Skeletal muscle tissue (tissue), 3 donors: ENCODE measurements at regions not wholly inside any gene's neighbourhood (a gene's known extent, or its start where the extent isn't known, plus 50 kb on each side); places are given as distances from the start of the nearest gene placed in this dataset.
A peak's percentile ranks its signal among the peaks of the same experiment; 100 is the strongest.

Experiments used
- H3K27ac ChIP-seq: one replicate; pipeline ENCODE4 v1.7.0; 2013; ENCODE audit warnings: mild to moderate bottlenecking, low read depth, low read length, inconsistent platforms
- H3K27me3 ChIP-seq, 3 donors: one replicate each; pipeline ENCODE4 v1.7.0; 2013; ENCODE audit warnings: low read length in 3 of 3; ENCODE audit not compliant: control insufficient read depth in 3 of 3, insufficient read depth in 3 of 3
- H3K36me3 ChIP-seq, 3 donors: one replicate each; pipeline ENCODE4 v1.7.0; 2013; ENCODE audit warnings: low read length in 3 of 3; ENCODE audit not compliant: control insufficient read depth in 3 of 3, insufficient read depth in 3 of 3
- H3K4me1 ChIP-seq, 3 donors: one replicate each; pipeline ENCODE4 v1.7.0; 2013; ENCODE audit warnings: low read length in 3 of 3, mild to moderate bottlenecking in 3 of 3; ENCODE audit not compliant: control insufficient read depth in 3 of 3, insufficient read depth in 3 of 3
- H3K4me3 ChIP-seq, 3 donors: one replicate each; pipeline ENCODE4 v1.7.0; 2013; ENCODE audit warnings: low read length in 3 of 3
- H3K9ac ChIP-seq, 3 donors: one replicate each; pipeline ENCODE4 v1.7.0; 2013; ENCODE audit warnings: low read length in 3 of 3, mild to moderate bottlenecking in 3 of 3, moderate library complexity in 2 of 3, low read depth in 1 of 3
- H3K9me3 ChIP-seq, 3 donors: one replicate each; pipeline ENCODE4 v1.7.0; 2013; ENCODE audit warnings: low read length in 3 of 3; ENCODE audit not compliant: control insufficient read depth in 3 of 3
- donor health status: Osteomylitis.

GRCh38 chr17:73759734-73760438 is 115.6 kb upstream of the SDK2 start:
- peaks cover 22 to 52% (median 28%) of the 10 kb centered on the region in 3 donors for H3K27me3 ChIP-seq
- no peaks in the 10 kb centered on the region for H3K4me1 ChIP-seq
- no peaks in the 10 kb centered on the region for H3K36me3 ChIP-seq
- no peak overlapping the region for H3K4me3 ChIP-seq
- no peaks in the 10 kb centered on the region for H3K9me3 ChIP-seq
- no peak overlapping the region for H3K27ac ChIP-seq
- no peak overlapping the region for H3K9ac ChIP-seq

GRCh38 chr17:73760439-73760758 is 116.2 kb upstream of the SDK2 start:
- Histone ChIP-seq H3K9me3 (no peaks in the 10 kb centered on the region), H3K27me3 (peaks cover 17 to 49% (median 26%) of the 10 kb centered on the region in 3 donors)

GRCh38 chr17:73765824-73766563 is 121.7 kb upstream of the SDK2 start:
- Histone ChIP-seq H3K9ac (no peak overlapping the region), H3K27me3 (peaks cover 0 to 22% (median 8%) of the 10 kb centered on the region in 3 donors), H3K4me3 (no peak overlapping the region), H3K36me3 (no peaks in the 10 kb centered on the region), H3K4me1 (peaks cover 9 to 10% (median 10%) of the 10 kb centered on the region in 3 donors), H3K27ac (no peak overlapping the region), H3K9me3 (no peaks in the 10 kb centered on the region)

More at GRCh38 chr17:73760439-73760758, 116.2 kb upstream of the SDK2 start:
- H3K9ac ChIP-seq: no peak overlapping the region
- no peaks in the 10 kb centered on the region for H3K36me3 ChIP-seq
- H3K27ac ChIP-seq: no peak overlapping the region
- no peak overlapping the region for H3K4me3 ChIP-seq
- H3K4me1 ChIP-seq: no peaks in the 10 kb centered on the region

- H3K9me3 ChIP-seq: no peaks in the 10 kb centered on the region
- H3K4me3 ChIP-seq: no peak overlapping the region
- H3K9ac ChIP-seq: no peak overlapping the region
Measured at GRCh38 chr17:73767696-73768095, 123.5 kb upstream of the SDK2 start.

GRCh38 chr17:73768691-73769090 is 124.4 kb upstream of the SDK2 start:
- H3K36me3 ChIP-seq: no peaks in the 10 kb centered on the region
- peaks cover 12 to 17% (median 15%) of the 10 kb centered on the region in 3 donors for H3K4me1 ChIP-seq
- H3K27me3 ChIP-seq: peaks cover 0 to 18% (median 12%) of the 10 kb centered on the region in 3 donors
- H3K27ac ChIP-seq: no peak overlapping the region
- no peak overlapping the region for H3K9ac ChIP-seq
- H3K4me3 ChIP-seq: no peak overlapping the region
- H3K9me3 ChIP-seq: no peaks in the 10 kb centered on the region

More at GRCh38 chr17:73767696-73768095, 123.5 kb upstream of the SDK2 start:
- no peaks in the 10 kb centered on the region for H3K36me3 ChIP-seq
- H3K27ac ChIP-seq: no peak overlapping the region
- peaks cover 12 to 17% (median 15%) of the 10 kb centered on the region in 3 donors for H3K4me1 ChIP-seq
- H3K27me3 ChIP-seq: peaks cover 0 to 18% (median 12%) of the 10 kb centered on the region in 3 donors

GRCh38 chr17:73769479-73769878 is 125.2 kb upstream of the SDK2 start:
- Histone ChIP-seq H3K4me3 (no peak overlapping the region), H3K4me1 (peaks cover 12 to 17% (median 15%) of the 10 kb centered on the region in 3 donors), H3K36me3 (no peaks in the 10 kb centered on the region), H3K9me3 (no peaks in the 10 kb centered on the region), H3K27ac (no peak overlapping the region), H3K27me3 (peaks cover 0 to 12% (median 10%) of the 10 kb centered on the region in 3 donors), H3K9ac (no peak overlapping the region)

- no peak overlapping the region for H3K27ac ChIP-seq
- no peak overlapping the region for H3K9ac ChIP-seq
Measured at GRCh38 chr17:73770115-73770848, 126.0 kb upstream of the SDK2 start.

GRCh38 chr17:73770849-73771229 is 126.6 kb upstream of the SDK2 start:
- Histone ChIP-seq H3K9ac (no peak overlapping the region), H3K36me3 (no peaks in the 10 kb centered on the region), H3K27ac (no peak overlapping the region), H3K4me3 (no peak overlapping the region), H3K4me1 (peaks cover 12 to 17% (median 15%) of the 10 kb centered on the region in 3 donors), H3K9me3 (no peaks in the 10 kb centered on the region), H3K27me3 (peaks cover 0 to 18% (median 15%) of the 10 kb centered on the region in 3 donors)

More at GRCh38 chr17:73770115-73770848, 126.0 kb upstream of the SDK2 start:
- H3K27me3 ChIP-seq: peaks cover 0 to 15% (median 9%) of the 10 kb centered on the region in 3 donors
- H3K4me3 ChIP-seq: peak overlapping the region in 1 of 3 donors; percentile 49
- peaks cover 12 to 17% (median 15%) of the 10 kb centered on the region in 3 donors for H3K4me1 ChIP-seq
- no peaks in the 10 kb centered on the region for H3K36me3 ChIP-seq
- no peaks in the 10 kb centered on the region for H3K9me3 ChIP-seq

GRCh38 chr17:73772107-73772705 is 128.0 kb upstream of the SDK2 start:
- no peaks in the 10 kb centered on the region for H3K9me3 ChIP-seq
- H3K27me3 ChIP-seq: peaks cover 0 to 20% (median 17%) of the 10 kb centered on the region in 3 donors
- H3K27ac ChIP-seq: no peak overlapping the region
- no peak overlapping the region for H3K9ac ChIP-seq
- peaks cover 12 to 17% (median 15%) of the 10 kb centered on the region in 3 donors for H3K4me1 ChIP-seq
- H3K36me3 ChIP-seq: no peaks in the 10 kb centered on the region
- no peak overlapping the region for H3K4me3 ChIP-seq
